Mucosa of stomach (tissue), 1 donor: ENCODE measurements at regions not wholly inside any gene's neighbourhood (a gene's known extent, or its start where the extent isn't known, plus 50 kb on each side); places are given as distances from the start of the nearest gene placed in this dataset.
"Not testable (repeated sequence)": the region's sequence is repeated elsewhere in the genome, so short reads cannot be mapped to it uniquely, and the experiment has no call there.

Experiments
- H3K27me3 ChIP-seq: one replicate; pipeline ENCODE4 v1.7.0; 2013; ENCODE audit warnings: mild to moderate bottlenecking, low read length; ENCODE audit not compliant: control insufficient read depth, insufficient read depth
- H3K36me3 ChIP-seq: one replicate; pipeline ENCODE4 v1.7.0; 2013; ENCODE audit warnings: low read length; ENCODE audit not compliant: control insufficient read depth, insufficient read depth
- H3K4me1 ChIP-seq: one replicate; pipeline ENCODE4 v1.7.0; 2013; ENCODE audit warnings: mild to moderate bottlenecking, low read length; ENCODE audit not compliant: control insufficient read depth, insufficient read depth
- H3K4me3 ChIP-seq: one replicate; pipeline ENCODE4 v1.7.0; 2013; ENCODE audit warnings: low read length
- H3K9ac ChIP-seq: one replicate; pipeline ENCODE4 v1.7.0; 2013; ENCODE audit warnings: mild to moderate bottlenecking, low read length, moderate library complexity
- H3K9me3 ChIP-seq: one replicate; pipeline ENCODE4 v1.7.0; 2013; ENCODE audit warnings: mild to moderate bottlenecking, low read length, moderate library complexity; ENCODE audit not compliant: control insufficient read depth
- donor health status: Pancreatic carcinoma.

GRCh38 chr5:67773411-67774266 is 441.9 kb upstream of the PIK3R1 start:
- Histone ChIP-seq H3K4me3 (no peak overlapping the region), H3K9me3 (no peaks in the 10 kb centered on the region), H3K36me3 (no peaks in the 10 kb centered on the region), H3K9ac (no peak overlapping the region), H3K4me1 (peaks cover 21% of the 10 kb centered on the region), H3K27me3 (no peaks in the 10 kb centered on the region)

DNA sequence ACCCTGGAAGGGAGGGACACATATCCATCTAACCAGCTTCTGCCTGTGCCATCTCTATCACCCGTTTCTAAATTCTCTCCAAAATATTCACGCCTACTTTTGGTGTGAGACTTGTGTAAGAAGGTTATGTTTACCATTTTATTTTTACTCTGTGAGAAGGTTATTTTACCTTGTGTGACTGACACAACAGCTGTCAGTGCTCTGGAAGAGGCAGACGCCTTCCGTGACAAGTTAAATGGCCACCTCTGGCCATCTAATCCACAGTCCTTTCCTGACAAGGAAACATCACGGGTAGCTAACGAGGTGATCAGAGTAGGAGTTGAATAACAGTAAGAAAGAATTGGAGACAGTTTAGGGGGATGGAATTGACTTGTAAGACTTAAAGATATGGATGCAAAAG is 443.8 kb upstream of the PIK3R1 start:
- Histone ChIP-seq H3K36me3 (no peaks in the 10 kb centered on the region), H3K9ac (no peak overlapping the region), H3K4me3 (no peak overlapping the region), H3K4me1 (peaks cover 21% of the 10 kb centered on the region), H3K9me3 (no peaks in the 10 kb centered on the region), H3K27me3 (no peaks in the 10 kb centered on the region)

DNA sequence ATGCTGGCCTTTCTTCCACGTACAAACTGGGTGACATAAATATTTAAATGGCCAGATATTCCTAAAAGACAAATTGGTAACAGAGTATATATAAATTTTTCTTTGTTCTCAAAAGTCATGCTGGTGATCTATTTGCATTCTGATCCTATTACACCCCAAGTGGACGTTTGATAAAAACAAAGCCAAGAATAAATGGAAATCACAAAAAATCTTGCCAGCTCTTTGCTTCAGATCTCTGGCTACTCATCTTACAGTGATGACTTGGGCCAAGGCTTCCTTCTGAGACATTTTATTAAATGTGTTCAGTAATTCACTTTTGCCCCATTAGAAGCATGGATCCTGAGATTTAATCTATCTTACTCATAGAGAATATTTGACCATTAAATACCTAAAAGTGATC is 444.3 kb upstream of the PIK3R1 start:
- no peaks in the 10 kb centered on the region for H3K36me3 ChIP-seq
- no peak overlapping the region for H3K4me3 ChIP-seq
- H3K9ac ChIP-seq, result no peak overlapping the region
- no peaks in the 10 kb centered on the region for H3K27me3 ChIP-seq
- H3K9me3 ChIP-seq, result no peaks in the 10 kb centered on the region
- peaks cover 21% of the 10 kb centered on the region for H3K4me1 ChIP-seq

- no peaks in the 10 kb centered on the region for H3K36me3 ChIP-seq
- H3K4me1 ChIP-seq, result peaks cover 21% of the 10 kb centered on the region
- H3K9me3 ChIP-seq, result no peaks in the 10 kb centered on the region
- no peak overlapping the region for H3K9ac ChIP-seq
- H3K27me3 ChIP-seq, result no peaks in the 10 kb centered on the region
- H3K4me3 ChIP-seq, result no peak overlapping the region
Measured at GRCh38 chr5:67770431-67771025, 445.0 kb upstream of the PIK3R1 start.

GRCh38 chr5:67765697-67766096 is 449.9 kb upstream of the PIK3R1 start:
- peaks cover 5% of the 10 kb centered on the region for H3K4me1 ChIP-seq

DNA sequence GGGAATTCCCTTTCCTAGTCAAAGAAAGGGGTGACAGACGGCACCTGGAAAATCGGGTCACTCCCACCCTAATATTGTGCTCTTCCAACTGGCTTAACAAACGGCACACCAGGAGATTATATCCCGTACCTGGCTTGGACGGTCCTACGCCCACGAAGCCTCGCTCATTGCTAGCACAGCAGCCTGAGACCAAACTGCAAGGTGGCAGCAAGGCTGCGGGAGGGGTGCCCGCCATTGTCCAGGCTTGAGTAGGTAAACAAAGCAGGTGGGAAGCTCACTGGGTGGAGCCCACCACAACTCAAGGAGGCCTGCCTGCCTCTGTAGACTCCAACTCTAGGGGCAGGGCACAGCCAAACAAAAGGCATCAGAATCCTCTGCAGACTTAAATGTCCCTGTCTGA is 457.8 kb upstream of the PIK3R1 start:
- not testable (repeated sequence) for H3K9ac ChIP-seq, H3K4me3 ChIP-seq, H3K36me3 ChIP-seq, H3K4me1 ChIP-seq, H3K9me3 ChIP-seq, H3K27me3 ChIP-seq

More at GRCh38 chr5:67765697-67766096, 449.9 kb upstream of the PIK3R1 start:
- Histone ChIP-seq H3K4me3 (no peak overlapping the region), H3K27me3 (no peaks in the 10 kb centered on the region), H3K9ac (no peak overlapping the region), H3K36me3 (no peaks in the 10 kb centered on the region), H3K9me3 (no peaks in the 10 kb centered on the region)

DNA sequence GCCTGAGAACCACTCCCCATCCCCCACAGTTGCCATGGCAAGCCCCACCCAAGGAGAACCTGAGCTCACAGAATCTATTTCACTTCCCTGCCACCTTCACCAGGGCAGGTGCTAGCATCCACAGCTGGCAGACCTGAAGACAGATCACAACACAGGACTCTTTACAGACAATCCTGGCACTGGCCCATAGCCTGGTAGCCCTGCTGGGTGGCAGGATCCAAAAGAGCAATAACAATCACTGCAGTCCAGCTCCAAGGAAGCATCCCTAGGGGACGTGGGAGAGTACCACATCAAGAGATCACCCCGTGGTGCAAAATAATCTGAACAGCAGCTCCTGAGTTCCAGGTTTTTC is 463.2 kb upstream of the PIK3R1 start:
- H3K9me3 ChIP-seq, result no peaks in the 10 kb centered on the region
- no peaks in the 10 kb centered on the region for H3K27me3 ChIP-seq
- H3K36me3 ChIP-seq, result no peaks in the 10 kb centered on the region
- no peaks in the 10 kb centered on the region for H3K4me1 ChIP-seq
- no peak overlapping the region for H3K9ac ChIP-seq
- no peak overlapping the region for H3K4me3 ChIP-seq

GRCh38 chr5:67748165-67748690 is 467.3 kb upstream of the PIK3R1 start:
- H3K4me3 ChIP-seq, result no peak overlapping the region
- no peaks in the 10 kb centered on the region for H3K27me3 ChIP-seq
- no peaks in the 10 kb centered on the region for H3K9me3 ChIP-seq
- no peaks in the 10 kb centered on the region for H3K36me3 ChIP-seq
- H3K4me1 ChIP-seq, result no peaks in the 10 kb centered on the region
- H3K9ac ChIP-seq, result no peak overlapping the region

GRCh38 chr5:67747096-67747495 is 468.5 kb upstream of the PIK3R1 start:
- no peaks in the 10 kb centered on the region for H3K9me3 ChIP-seq
- H3K4me3 ChIP-seq, result no peak overlapping the region
- no peaks in the 10 kb centered on the region for H3K27me3 ChIP-seq
- no peak overlapping the region for H3K9ac ChIP-seq
- H3K4me1 ChIP-seq, result no peaks in the 10 kb centered on the region
- no peaks in the 10 kb centered on the region for H3K36me3 ChIP-seq

DNA sequence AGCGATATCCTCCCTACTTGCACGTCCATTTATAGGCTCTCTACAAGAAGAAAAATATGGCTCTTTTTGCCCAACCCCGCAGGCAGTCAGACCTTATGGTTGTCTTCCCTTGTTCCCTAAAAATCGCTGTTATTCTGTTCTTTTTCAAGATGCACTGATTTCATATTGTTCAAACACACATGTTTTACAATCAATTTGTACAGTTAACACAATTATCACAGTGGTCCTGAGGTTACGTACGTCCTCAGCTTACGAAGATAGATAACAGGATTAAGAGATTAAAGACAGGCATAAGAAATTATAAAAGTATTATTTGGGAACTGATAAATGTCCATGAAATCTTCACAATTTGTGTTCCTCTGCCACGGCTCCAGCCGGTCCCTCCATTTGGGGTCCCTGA is 468.9 kb upstream of the PIK3R1 start:
- H3K9me3 ChIP-seq, H3K36me3 ChIP-seq, H3K9ac ChIP-seq, H3K4me1 ChIP-seq, H3K4me3 ChIP-seq, H3K27me3 ChIP-seq: not testable (repeated sequence)

DNA sequence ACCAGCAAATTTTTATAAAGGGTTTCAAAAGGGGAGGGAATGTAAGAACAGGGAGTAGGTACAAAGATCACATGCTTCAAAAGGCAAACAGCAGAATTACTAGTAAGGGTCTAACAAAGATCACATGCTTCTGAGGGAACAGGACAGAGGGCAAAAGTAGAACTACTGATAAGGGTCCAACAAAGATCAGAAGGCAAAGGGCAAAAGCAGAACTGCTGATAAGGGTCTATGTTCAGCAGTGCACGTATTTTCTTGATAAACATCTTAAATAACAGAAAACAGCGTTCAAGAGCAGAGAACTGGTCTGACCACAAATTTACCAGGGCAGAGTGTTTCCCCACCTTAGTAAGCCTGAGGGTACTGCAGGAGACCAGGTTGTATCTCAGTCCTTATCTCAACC is 469.5 kb upstream of the PIK3R1 start:
- Histone ChIP-seq H3K4me1 (no peaks in the 10 kb centered on the region), H3K9ac (no peak overlapping the region), H3K4me3 (no peak overlapping the region), H3K27me3 (no peaks in the 10 kb centered on the region), H3K36me3 (no peaks in the 10 kb centered on the region), H3K9me3 (no peaks in the 10 kb centered on the region)

DNA sequence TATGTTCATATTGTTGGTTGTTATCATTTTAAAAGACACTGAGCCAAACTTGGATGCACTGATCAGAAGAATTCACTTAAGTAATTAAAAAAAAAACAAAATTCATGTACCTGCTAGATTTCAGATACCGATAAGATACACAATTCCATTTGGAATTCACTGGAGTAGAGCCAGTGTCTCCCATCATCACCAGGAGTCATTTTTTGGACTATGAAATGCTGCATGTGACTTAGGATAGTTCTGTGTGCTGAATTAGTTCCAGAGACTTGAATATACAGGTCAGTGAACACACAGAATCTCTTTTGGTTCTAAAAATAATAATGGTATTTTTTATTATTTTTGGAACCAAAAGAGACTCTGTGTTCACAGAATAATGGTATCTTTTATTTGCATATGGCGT is 482.6 kb upstream of the PIK3R1 start:
- H3K4me3 ChIP-seq, result no peak overlapping the region
- no peaks in the 10 kb centered on the region for H3K9me3 ChIP-seq
- H3K4me1 ChIP-seq, result no peaks in the 10 kb centered on the region
- no peaks in the 10 kb centered on the region for H3K36me3 ChIP-seq
- no peaks in the 10 kb centered on the region for H3K27me3 ChIP-seq
- no peak overlapping the region for H3K9ac ChIP-seq
